HG03280 (cell line): ENCODE measurements at regions not wholly inside any gene's neighbourhood (a gene's known extent, or its start where the extent isn't known, plus 50 kb on each side); places are given as distances from the start of the nearest gene placed in this dataset.
"Not testable (repeated sequence)": the region's sequence is repeated elsewhere in the genome, so short reads cannot be mapped to it uniquely, and the experiment has no call there.

Experiments used
- ATAC-seq: cut with Tn5 transposase; IDR thresholded peaks from one replicate; pipeline ENCODE4 v1.9.1; 2021; ENCODE audit warnings: mild to moderate bottlenecking, moderate library complexity; ENCODE audit not compliant: unreplicated experiment

- no peak for ATAC-seq
Measured at GRCh38 chr13:90709319-90709718, 638.2 kb upstream of the MIR17HG start.

GRCh38 chr13:90710164-90710759, 637.2 kb upstream of the MIR17HG start:
- ATAC-seq: no peak

- no peak for ATAC-seq
Measured at GRCh38 chr13:90713441-90714133, 633.9 kb upstream of the MIR17HG start.

GRCh38 chr13:90715485-90715884, 632.0 kb upstream of the MIR17HG start:
- ATAC-seq: no peak

- ATAC-seq: no peak
Measured at GRCh38 chr13:90717451-90717936, 630.0 kb upstream of the MIR17HG start.

- ATAC-seq: no peak
Measured at GRCh38 chr13:90719461-90719860, 628.0 kb upstream of the MIR17HG start.

- no peak for ATAC-seq
Measured at GRCh38 chr13:90721937-90722336, 625.5 kb upstream of the MIR17HG start.

- ATAC-seq: no peak
Measured at GRCh38 chr13:90723381-90723780, 624.1 kb upstream of the MIR17HG start.

GRCh38 chr13:90726375-90726774, 621.1 kb upstream of the MIR17HG start:
- ATAC-seq: no peak

- ATAC-seq: no peak
Measured at GRCh38 chr13:90732049-90732448, 615.4 kb upstream of the MIR17HG start.

- ATAC-seq: not testable (repeated sequence)
Measured at GRCh38 chr13:90734497-90734896, 613.0 kb upstream of the MIR17HG start.

GRCh38 chr13:90738881-90739280, 608.6 kb upstream of the MIR17HG start:
- ATAC-seq: no peak

GRCh38 chr13:90740099-90740498, 607.4 kb upstream of the MIR17HG start:
- no peak for ATAC-seq

- ATAC-seq: no peak
Measured at GRCh38 chr13:90742381-90742780, 605.1 kb upstream of the MIR17HG start.

GRCh38 chr13:90746230-90746629, 601.3 kb upstream of the MIR17HG start:
- no peak for ATAC-seq

GRCh38 chr13:90750021-90750420, 597.5 kb upstream of the MIR17HG start:
- no peak for ATAC-seq

GRCh38 chr13:90751026-90751425, 596.5 kb upstream of the MIR17HG start:
- no peak for ATAC-seq

- no peak for ATAC-seq
Measured at GRCh38 chr13:90752070-90752469, 595.4 kb upstream of the MIR17HG start.

GRCh38 chr13:90757127-90757680, 590.3 kb upstream of the MIR17HG start:
- no peak for ATAC-seq

- ATAC-seq: no peak
Measured at GRCh38 chr13:90760639-90761038, 586.8 kb upstream of the MIR17HG start.

- no peak for ATAC-seq
Measured at GRCh38 chr13:90763476-90764150, 583.9 kb upstream of the MIR17HG start.
